GM12873 (cell line): ENCODE measurements at regions not wholly inside any gene's neighbourhood (a gene's known extent, or its start where the extent isn't known, plus 50 kb on each side); places are given as distances from the start of the nearest gene placed in this dataset.

ENCODE experiments used
- TF ChIP-seq, protein P1 (sequence below): IDR thresholded peaks from 2 replicates; pipeline ENCODE4 v1.5.1; 2012; ENCODE audit warnings: low read depth, mild to moderate bottlenecking, moderate library complexity, low read length, control low read depth; ENCODE audit not compliant: insufficient read depth; ENCODE audit errors: missing control alignments

DNA sequence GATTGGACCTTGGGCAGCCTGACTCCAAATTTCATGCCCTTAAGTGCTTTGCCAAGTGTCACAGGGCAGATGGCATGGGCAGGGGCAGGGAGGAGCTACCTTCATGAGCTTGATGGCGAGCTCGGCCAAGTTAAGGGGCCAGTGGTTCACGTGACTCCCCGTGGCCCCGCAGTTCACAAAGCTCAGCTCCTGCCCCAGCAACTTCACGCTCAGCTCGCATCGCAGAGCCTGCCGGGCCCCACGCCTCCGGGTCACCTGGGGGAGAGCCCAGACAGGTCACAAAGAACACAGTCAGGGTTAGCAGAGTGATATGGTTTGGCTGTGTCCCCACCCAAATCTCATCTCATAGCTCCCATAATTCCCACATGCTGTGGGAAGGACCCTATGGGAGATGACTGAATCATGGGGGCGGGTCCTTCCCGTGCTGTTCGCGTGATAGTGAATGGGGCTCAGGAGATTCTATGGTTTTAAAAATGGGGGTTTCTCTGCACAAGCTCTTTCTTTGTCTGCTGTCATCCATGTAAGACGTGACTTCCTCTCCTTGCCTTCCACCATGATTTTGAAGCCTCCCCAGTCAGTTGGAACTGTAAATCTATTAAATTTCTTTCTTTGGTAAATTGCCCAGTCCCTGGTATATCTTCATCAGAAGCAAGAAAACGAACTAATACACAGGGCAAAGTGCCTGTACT lies 108.1 kb downstream of the LITAF start:
- TF ChIP-seq, protein P1, sequence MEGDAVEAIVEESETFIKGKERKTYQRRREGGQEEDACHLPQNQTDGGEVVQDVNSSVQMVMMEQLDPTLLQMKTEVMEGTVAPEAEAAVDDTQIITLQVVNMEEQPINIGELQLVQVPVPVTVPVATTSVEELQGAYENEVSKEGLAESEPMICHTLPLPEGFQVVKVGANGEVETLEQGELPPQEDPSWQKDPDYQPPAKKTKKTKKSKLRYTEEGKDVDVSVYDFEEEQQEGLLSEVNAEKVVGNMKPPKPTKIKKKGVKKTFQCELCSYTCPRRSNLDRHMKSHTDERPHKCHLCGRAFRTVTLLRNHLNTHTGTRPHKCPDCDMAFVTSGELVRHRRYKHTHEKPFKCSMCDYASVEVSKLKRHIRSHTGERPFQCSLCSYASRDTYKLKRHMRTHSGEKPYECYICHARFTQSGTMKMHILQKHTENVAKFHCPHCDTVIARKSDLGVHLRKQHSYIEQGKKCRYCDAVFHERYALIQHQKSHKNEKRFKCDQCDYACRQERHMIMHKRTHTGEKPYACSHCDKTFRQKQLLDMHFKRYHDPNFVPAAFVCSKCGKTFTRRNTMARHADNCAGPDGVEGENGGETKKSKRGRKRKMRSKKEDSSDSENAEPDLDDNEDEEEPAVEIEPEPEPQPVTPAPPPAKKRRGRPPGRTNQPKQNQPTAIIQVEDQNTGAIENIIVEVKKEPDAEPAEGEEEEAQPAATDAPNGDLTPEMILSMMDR = no peak

DNA sequence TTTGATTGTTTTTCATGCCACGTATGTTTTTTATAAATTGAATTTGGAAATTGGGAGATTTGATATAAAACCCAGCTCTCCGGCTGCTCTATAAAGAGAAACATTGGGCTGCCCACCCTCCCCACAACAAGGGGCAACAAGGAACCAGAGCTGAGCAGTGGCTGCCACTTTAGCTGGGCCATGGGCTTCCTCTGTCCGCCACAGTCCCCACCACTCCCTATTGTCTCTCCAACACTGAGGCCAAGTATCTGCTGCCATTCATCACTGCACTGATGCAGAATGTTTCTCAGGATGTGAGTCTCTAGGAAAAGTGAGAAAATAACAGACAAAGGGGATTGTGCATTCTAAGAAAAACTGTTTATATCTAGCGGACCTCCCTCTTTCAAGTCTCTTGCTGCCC lies 106.8 kb downstream of the LITAF start:
- TF ChIP-seq, protein P1 = no peak

DNA sequence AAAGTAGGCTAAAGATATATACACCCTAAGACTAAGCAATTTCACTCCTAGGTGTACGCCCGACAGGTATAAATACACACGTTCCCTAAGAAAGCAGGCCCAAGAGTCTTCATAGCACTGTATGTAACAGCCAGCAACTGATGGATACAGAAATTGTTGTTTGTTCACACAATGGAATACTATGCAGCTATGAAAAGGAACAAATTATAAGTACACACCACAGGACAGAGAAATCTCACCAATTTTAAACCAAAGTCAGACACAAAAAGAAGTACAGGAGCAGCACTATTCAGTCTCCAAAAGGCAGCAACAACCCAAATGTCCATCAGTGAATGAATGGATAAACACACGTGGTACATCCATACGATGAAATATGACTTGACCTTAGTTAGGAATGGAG lies 106.1 kb downstream of the LITAF start:
- TF ChIP-seq, protein P1 = no peak

DNA sequence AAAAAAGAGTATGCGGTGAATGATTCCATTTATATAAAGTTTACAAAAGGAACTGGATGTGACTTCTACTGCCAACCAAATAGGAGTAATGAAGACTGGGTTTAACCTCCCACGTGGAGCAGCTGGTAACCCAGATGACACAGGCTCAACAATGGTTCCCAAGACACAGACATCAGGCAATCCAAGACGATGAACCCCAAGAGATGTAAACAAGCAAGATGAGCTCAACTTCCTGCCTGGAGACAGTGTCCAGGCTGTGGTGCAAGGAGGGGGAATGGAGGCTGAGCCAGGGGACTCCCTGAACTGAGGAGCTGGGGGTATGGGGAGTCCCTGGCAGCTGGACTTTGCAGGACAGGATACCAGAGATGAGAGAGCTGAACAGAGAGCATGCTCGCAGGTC lies 104.7 kb downstream of the LITAF start:
- TF ChIP-seq, protein P1 = no peak

DNA sequence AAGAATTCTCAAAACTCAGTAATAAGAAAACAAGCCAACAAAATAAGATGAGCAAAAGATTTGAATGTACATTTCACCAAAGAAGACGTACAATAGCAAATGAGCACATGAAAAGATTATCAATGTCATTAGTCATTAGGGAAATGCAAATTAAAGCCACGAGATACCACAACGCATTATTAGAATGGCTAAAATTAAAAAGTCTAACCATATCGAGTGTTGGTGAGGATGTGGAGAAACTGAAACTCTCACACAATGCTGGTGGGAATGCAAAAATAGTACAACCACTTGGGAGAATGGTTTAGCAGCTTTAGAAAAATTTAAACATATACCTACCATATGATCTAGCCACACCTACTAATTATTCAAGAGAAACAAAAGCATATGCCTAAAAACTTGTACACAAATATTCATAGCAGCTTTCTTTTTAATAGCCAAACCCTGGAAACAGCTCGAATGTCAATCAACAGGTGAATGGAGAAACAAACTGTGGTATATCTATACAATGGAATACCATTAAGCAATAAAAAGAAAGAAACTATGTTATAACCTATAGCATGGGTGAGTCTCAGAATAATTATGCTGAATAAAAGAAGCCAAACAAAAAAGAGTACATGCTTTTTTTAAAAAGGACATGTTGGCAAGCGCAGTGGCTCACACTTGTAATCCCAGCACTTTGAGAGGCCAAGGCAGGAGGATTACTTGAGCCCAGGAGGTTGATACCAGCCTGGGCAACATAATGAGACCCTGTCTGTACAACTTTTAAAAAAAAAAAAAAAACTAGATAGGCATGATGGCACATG lies 103.6 kb downstream of the LITAF start:
- TF ChIP-seq, protein P1 = no peak

DNA sequence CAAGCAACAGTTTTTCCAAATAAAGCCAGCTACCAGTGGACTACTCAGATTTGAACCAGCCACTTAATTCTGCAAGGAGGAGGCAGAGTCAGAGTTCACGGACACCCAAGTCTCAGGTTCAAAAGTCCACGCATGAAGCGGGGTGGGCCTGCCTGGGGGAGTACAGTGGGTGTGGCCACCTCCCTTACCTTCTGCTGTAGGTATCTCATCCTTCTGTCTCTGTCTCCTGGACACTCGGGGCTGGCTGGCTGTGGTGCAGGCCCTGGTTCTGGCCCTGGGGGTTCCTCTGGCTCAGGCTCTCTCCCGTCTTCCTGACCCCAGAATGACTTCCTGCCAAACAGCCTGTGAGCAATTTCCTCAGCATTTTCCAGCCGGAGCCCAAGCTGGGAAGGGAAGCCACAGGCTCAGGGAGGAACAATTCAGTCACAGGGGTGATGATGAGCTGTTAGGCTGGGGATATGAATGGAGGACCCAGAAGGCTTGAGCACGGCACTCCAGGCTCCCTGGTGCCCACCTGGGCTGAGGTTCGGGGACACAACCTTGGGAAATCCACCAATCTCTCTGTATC lies 101.9 kb downstream of the LITAF start:
- TF ChIP-seq, protein P1 = no peak

DNA sequence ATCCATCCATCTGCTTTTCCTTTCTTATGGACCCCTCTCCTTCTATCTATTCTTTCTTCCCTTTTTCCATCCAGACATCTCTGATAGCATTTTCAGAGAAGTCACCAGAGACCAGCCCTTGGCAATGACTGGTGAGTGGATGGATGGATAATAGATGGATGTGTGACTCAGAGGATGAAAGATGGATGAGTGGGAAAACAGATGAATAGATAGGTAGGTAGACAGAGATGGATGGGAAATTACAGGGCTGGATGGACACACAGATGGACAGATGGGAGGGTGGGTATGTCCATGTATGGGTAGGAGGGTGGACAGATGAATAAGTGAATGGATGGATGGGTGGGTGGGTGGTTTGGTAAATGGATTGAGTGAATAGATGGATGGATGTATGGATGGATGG lies 101.0 kb downstream of the LITAF start:
- TF ChIP-seq, protein P1 = no peak
